HepG2 (cell line): ENCODE measurements at regions not wholly inside any gene's neighbourhood (a gene's known extent, or its start where the extent isn't known, plus 50 kb on each side); places are given as distances from the start of the nearest gene placed in this dataset.

ENCODE experiments used
- ATAC-seq: fragments of 200-7000 bp; cut with Tn5 transposase; 3 replicates; pipeline ENCODE4 v1.9.1; 2020; ENCODE audit warnings: mild to moderate bottlenecking, moderate library complexity
- BruUV-seq: library from RNA; stranded (reverse); fragments of 400-500 nt; replicated peaks from 2 replicates; lab custom pipeline; 2021; lab: Mats Ljungman, UMichigan
- CTCF ChIA-PET: fragments of 300-600 bp; formaldehyde crosslinking; extraction: SDS; loops from one replicate; lab custom pipeline; 2021; ENCODE audit warnings: low total read pairs, inconsistent platforms, low intra/inter-chr PET ratio; lab: Yijun Ruan, JAX
- POLR2A ChIA-PET: fragments of 350-600 bp; sonication (Branson Sonifier 250); formaldehyde crosslinking; loops from one replicate; lab custom pipeline; 2020; ENCODE audit warnings: antibody characterized with exemption, inconsistent platforms; lab: Yijun Ruan, JAX
- DNase-seq: peaks from one replicate; pipeline ENCODE4 v3.0.0-alpha.2; 2015; ENCODE audit warnings: low spot score
- FAIRE-seq: peaks from 3 replicates; lab custom pipeline; 2011; peaks lifted over from hg19 to GRCh38; lab: Jason Lieb, UNC
- H2AFZ ChIP-seq: one replicate; pipeline ENCODE4 v1.6.1; 2011; ENCODE audit warnings: low read length, inconsistent platforms
- H3K27ac ChIP-seq: fragments of 300-600 bp; 3 replicates; pipeline ENCODE4 v1.8.0; 2011; ENCODE audit warnings: mixed run types, mild to moderate bottlenecking, mixed read lengths, low read length, inconsistent platforms; ENCODE audit not compliant: insufficient read depth; ENCODE audit errors: extremely low read length
- H3K27me3 ChIP-seq, 2 experiments: fragments of 200-600 bp in 1 of 2; 2 replicates in 1 of 2; 3 replicates in 1 of 2; pipeline versions ENCODE4 v1.6.0 to v1.8.0; 2011; ENCODE audit warnings: low read length in 2 of 2, mild to moderate bottlenecking in 2 of 2, moderate library complexity in 2 of 2, inconsistent platforms in 1 of 2; ENCODE audit not compliant: insufficient read depth in 2 of 2, control insufficient read depth in 1 of 2
- H3K36me3 ChIP-seq, 2 experiments: fragments of 200-600 bp in 1 of 2; replicated peaks in 1 of 2; 2 replicates in 1 of 2; 3 replicates in 1 of 2; pipeline versions ENCODE4 v1.5.1 to v1.8.0; 2011; ENCODE audit warnings: low read length in 2 of 2, inconsistent platforms in 1 of 2; ENCODE audit not compliant: insufficient read depth in 2 of 2, control insufficient read depth in 1 of 2
- H3K4me1 ChIP-seq: 2 replicates; pipeline ENCODE4 v1.5.1; 2012; ENCODE audit warnings: low read length, inconsistent platforms; ENCODE audit not compliant: insufficient read depth
- H3K4me2 ChIP-seq: 2 replicates; pipeline ENCODE4 v1.6.0; 2011; ENCODE audit warnings: low read depth, low read length, inconsistent platforms
- H3K4me3 ChIP-seq, 3 experiments: fragments of 200-600 bp in 1 of 3; sonication (generic), shearing (Covaris generic) in 1 of 3; replicated peaks in 1 of 3; 2 replicates each; pipeline ENCODE4 v1.5.1; 2011 to 2016; ENCODE audit warnings: low read length in 3 of 3, inconsistent platforms in 2 of 3, low read depth in 2 of 3, mild to moderate bottlenecking in 2 of 3, control low read depth in 1 of 3, mixed read lengths in 1 of 3; ENCODE audit not compliant: insufficient read depth in 1 of 3
- H3K79me2 ChIP-seq: one replicate; pipeline ENCODE4 v1.6.1; 2011; ENCODE audit warnings: low read length, inconsistent platforms; ENCODE audit not compliant: insufficient read depth
- H3K9ac ChIP-seq: 2 replicates; pipeline ENCODE4 v1.6.0; 2011; ENCODE audit warnings: mild to moderate bottlenecking, low read depth, low read length, inconsistent platforms; ENCODE audit not compliant: insufficient read depth
- H3K9me3 ChIP-seq: 2 replicates; pipeline ENCODE4 v1.5.1; 2012; ENCODE audit warnings: mild to moderate bottlenecking, low read length
- H4K20me1 ChIP-seq: 2 replicates; pipeline ENCODE4 v1.6.0; 2011; ENCODE audit warnings: inconsistent platforms, mild to moderate bottlenecking, low read length, moderate library complexity; ENCODE audit not compliant: insufficient read depth
- FOXA3 ChIP-seq: IDR thresholded peaks from 2 replicates; pipeline ENCODE4 v1.6.1; 2016; ENCODE audit warnings: missing genetic modification reagents, missing compliant biosample characterization
- FOXP1 ChIP-seq, 2 experiments: fragments of 450-650 bp in 1 of 2; IDR thresholded peaks; 2 replicates each; pipeline ENCODE4 v1.6.1; 2017 to 2018; ENCODE audit warnings: antibody characterized with exemption in 1 of 2
- GATAD2A ChIP-seq: IDR thresholded peaks from 2 replicates; pipeline ENCODE4 v1.6.1; 2016
- NR2F2 ChIP-seq: IDR thresholded peaks from 2 replicates; pipeline ENCODE4 v1.6.1; 2012; ENCODE audit warnings: low read depth, inconsistent platforms, borderline replicate concordance
- SOX13 ChIP-seq, 3 experiments: fragments of 450-650 bp in 1 of 3; sonication (generic) in 1 of 3; formaldehyde crosslinking in 1 of 3; IDR thresholded peaks in 2 of 3; conservative IDR thresholded peaks in 1 of 3; 2 replicates each; pipeline versions ENCODE4 v1.5.0 to v1.6.1; 2016 to 2020; ENCODE audit warnings: antibody characterized with exemption in 1 of 3, mild to moderate bottlenecking in 1 of 3, missing compliant biosample characterization in 1 of 3, missing genetic modification reagents in 1 of 3, moderate library complexity in 1 of 3
- SP2 ChIP-seq: sonication (generic); formaldehyde crosslinking; IDR thresholded peaks from 2 replicates; pipeline ENCODE4 v1.5.1; 2020; ENCODE audit warnings: mild to moderate bottlenecking, missing genetic modification reagents
- TBX3 ChIP-seq: fragments of 450-650 bp; IDR thresholded peaks from 2 replicates; pipeline ENCODE4 v1.6.1; 2017; ENCODE audit warnings: antibody characterized with exemption, mild to moderate bottlenecking, inconsistent platforms, borderline replicate concordance
- ZBTB20 ChIP-seq: sonication (generic); formaldehyde crosslinking; IDR thresholded peaks from 2 replicates; pipeline ENCODE4 v1.8.1; 2023; ENCODE audit warnings: missing genetic modification reagents, low read depth, mild to moderate bottlenecking, borderline replicate concordance
- ZBTB7A ChIP-seq: sonication (generic); formaldehyde crosslinking; IDR thresholded peaks from 2 replicates; pipeline ENCODE4 v1.8.0; 2022; ENCODE audit warnings: mild to moderate bottlenecking, missing genetic modification reagents
- ZC3H13 ChIP-seq: sonication (generic); formaldehyde crosslinking; IDR thresholded peaks from 2 replicates; pipeline ENCODE4 v1.8.1; 2023; ENCODE audit warnings: mild to moderate bottlenecking, missing genetic modification reagents, moderate library complexity
- ZNF124 ChIP-seq: sonication (generic); formaldehyde crosslinking; IDR thresholded peaks from 2 replicates; pipeline ENCODE4 v1.4.0; 2020; ENCODE audit warnings: missing genetic modification reagents
- ZNF605 ChIP-seq: sonication (generic); formaldehyde crosslinking; IDR thresholded peaks from 2 replicates; pipeline ENCODE4 v1.8.0; 2022; ENCODE audit warnings: mild to moderate bottlenecking, missing genetic modification reagents
- ZNF629 ChIP-seq: sonication (generic); formaldehyde crosslinking; conservative IDR thresholded peaks from 2 replicates; pipeline ENCODE4 v1.5.0; 2020; ENCODE audit warnings: missing genetic modification reagents
- ZNF660 ChIP-seq: sonication (generic); formaldehyde crosslinking; IDR thresholded peaks from 2 replicates; pipeline ENCODE4 v1.5.1; 2020; ENCODE audit warnings: mild to moderate bottlenecking, low read depth, missing genetic modification reagents, borderline replicate concordance
- WGBS: methylation state at CpG from one replicate; pipeline ENCODE4 v1.1.6; 2017; ENCODE audit warnings: low lambda C conversion rate; 5-methylcytosine and 5-hydroxymethylcytosine counted together
- in situ Hi-C: cut with HindIII; loops from 2 replicates; pipeline ENCODE4 v1.10.0; 2017; ENCODE audit warnings: low pct_unique_long_range_greater_than_20kb; ENCODE audit not compliant: extremely low pct_ligation_motif_present
- intact Hi-C: fragments of 100-400 bp; cut with micrococcal nuclease; formaldehyde crosslinking; loops from one replicate; pipeline ENCODE4 v1.10.0; 2022; ENCODE audit not compliant: unreplicated experiment
- TF ChIP-seq, protein P1 (sequence below): sonication (generic); formaldehyde crosslinking; IDR thresholded peaks from 2 replicates; pipeline ENCODE4 v1.4.0; 2020; ENCODE audit warnings: missing genetic modification reagents
- TF ChIP-seq, protein P2 (sequence below): sonication (generic); formaldehyde crosslinking; IDR thresholded peaks from 2 replicates; pipeline ENCODE4 v1.5.0; 2020; ENCODE audit warnings: mild to moderate bottlenecking, missing genetic modification reagents

DNA sequence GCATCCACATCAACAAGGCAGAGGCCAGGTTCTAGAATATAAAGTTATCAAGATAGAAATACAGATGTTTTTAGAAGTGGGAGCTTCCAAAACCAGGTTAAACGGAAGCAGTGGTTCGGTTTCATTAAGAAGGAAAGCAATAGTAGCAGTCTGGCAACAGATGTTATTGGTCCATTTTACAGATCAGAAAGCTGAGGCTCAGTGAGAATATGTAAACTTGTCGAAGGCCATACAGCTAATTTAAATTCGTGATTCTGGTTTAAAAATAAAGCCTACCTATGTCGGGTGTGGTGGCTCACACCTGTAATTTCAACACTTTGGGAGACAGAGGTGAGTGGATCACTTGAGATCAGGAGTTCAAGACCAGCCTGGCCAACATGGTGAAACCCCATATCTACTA lies 160.6 kb downstream of the ARRDC3 start:
- Histone ChIP-seq H3K4me3 (no peak overlapping the region), H3K36me3 (no peaks in the 10 kb centered on the region), H3K27me3 (no peaks in the 10 kb centered on the region), H3K4me2 (no peak overlapping the region), H4K20me1 (no peaks in the 10 kb centered on the region), H2AFZ (no peak overlapping the region), H3K79me2 (no peaks in the 10 kb centered on the region), H3K4me1 (no peaks in the 10 kb centered on the region; the same call in 1 of the 2 replicates), H3K27ac (no peak overlapping the region), H3K9ac (no peak overlapping the region)
- CTCF ChIA-PET = no interaction called here
- POLR2A ChIA-PET = interaction anchor here (0.9 kb wide), 1 partner anchor 161 kb away, joined by 3 read pairs; the partner anchor contains the start of gene ARRDC3
- ATAC-seq (no peak), FAIRE-seq (no peak), DNase-seq (no peak)
- 73% methylated on average over 5 of the region's 5 CpGs for WGBS
- BruUV-seq = no TSS peak
- in situ Hi-C loops = loop anchor here (5.0 to 25.0 kb wide), 2 partner anchors 165 to 360 kb away; no protein-coding TSS in a partner anchor
- peak; percentile 55; the same call in 1 of the 2 replicates for TF ChIP-seq ZNF629 (CRISPR knock-in tag)
- no peak for TF ChIP-seq ZBTB20 (CRISPR knock-in tag)
- no peak for TF ChIP-seq ZC3H13 (CRISPR knock-in tag)
- no peak for TF ChIP-seq ZNF605
- TF ChIP-seq SP2 (CRISPR knock-in tag) = no peak
- TF ChIP-seq, all 625 proteins: peak for 1
- intact Hi-C loops = no loop called here
- no peaks in the 10 kb centered on the region for H3K9me3 ChIP-seq

DNA sequence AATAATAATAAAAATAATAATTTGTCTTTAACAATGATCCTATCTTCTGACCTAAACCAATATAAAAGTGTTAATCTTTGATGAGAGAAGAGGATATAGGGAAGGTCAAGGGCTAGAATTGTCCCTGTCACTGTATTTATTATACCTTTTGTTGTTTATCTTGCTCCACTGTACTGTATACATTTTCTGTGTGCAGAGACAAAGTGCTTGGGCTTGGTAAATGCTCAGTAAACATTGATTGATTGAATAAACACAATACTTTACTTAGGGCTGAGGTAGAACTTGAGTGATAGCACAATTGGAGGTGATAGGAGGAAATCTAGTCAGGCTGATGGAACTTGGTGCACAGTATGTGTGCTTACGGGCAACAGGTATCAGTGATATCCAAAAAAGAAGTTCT lies 161.2 kb downstream of the ARRDC3 start:
- intact Hi-C loops = no loop called here
- in situ Hi-C loops = loop anchor here (5.0 to 25.0 kb wide), 2 partner anchors 165 to 360 kb away; no protein-coding TSS in a partner anchor
- Histone ChIP-seq H3K27ac (no peak overlapping the region), H3K79me2 (no peaks in the 10 kb centered on the region), H3K4me3 (no peak overlapping the region), H2AFZ (no peak overlapping the region), H3K4me2 (no peak overlapping the region), H3K27me3 (no peaks in the 10 kb centered on the region), H3K36me3 (no peaks in the 10 kb centered on the region), H4K20me1 (no peaks in the 10 kb centered on the region), H3K4me1 (no peaks in the 10 kb centered on the region; the same call in 1 of the 2 replicates), H3K9ac (no peak overlapping the region), H3K9me3 (no peaks in the 10 kb centered on the region)
- no peak for FAIRE-seq
- no TSS peak for BruUV-seq
- POLR2A ChIA-PET = no interaction called here
- DNase-seq = no peak
- peak; percentile 59; the same call in 2 of the 3 replicates for ATAC-seq
- WGBS = 28% methylated on average over 1 of the region's 1 CpG
- CTCF ChIA-PET = no interaction called here
- no peak for TF ChIP-seq ZNF124
- TF ChIP-seq FOXA3 (CRISPR knock-in tag) = peak; percentile 56; the same call in 1 of the 2 replicates
- TF ChIP-seq ZNF660 (CRISPR knock-in tag) = no peak
- TF ChIP-seq, protein P1, sequence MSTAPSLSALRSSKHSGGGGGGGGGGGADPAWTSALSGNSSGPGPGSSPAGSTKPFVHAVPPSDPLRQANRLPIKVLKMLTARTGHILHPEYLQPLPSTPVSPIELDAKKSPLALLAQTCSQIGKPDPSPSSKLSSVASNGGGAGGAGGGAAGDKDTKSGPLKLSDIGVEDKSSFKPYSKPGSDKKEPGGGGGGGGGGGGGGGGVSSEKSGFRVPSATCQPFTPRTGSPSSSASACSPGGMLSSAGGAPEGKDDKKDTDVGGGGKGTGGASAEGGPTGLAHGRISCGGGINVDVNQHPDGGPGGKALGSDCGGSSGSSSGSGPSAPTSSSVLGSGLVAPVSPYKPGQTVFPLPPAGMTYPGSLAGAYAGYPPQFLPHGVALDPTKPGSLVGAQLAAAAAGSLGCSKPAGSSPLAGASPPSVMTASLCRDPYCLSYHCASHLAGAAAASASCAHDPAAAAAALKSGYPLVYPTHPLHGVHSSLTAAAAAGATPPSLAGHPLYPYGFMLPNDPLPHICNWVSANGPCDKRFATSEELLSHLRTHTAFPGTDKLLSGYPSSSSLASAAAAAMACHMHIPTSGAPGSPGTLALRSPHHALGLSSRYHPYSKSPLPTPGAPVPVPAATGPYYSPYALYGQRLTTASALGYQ (CRISPR knock-in tag) = no peak
- no peak for TF ChIP-seq SOX13 (IDR thresholded peaks at IDR 0.05)
- peak in 1 of 2 experiments; percentile 23; a peak in 1 of 4 replicates for TF ChIP-seq SOX13 (CRISPR knock-in tag; conservative IDR thresholded peaks at IDR 0.05 in 1 of 2, IDR thresholded peaks at IDR 0.05 in 1 of 2)
- 0 out of 2 replicates have a peak, but pooled peaks have one; percentile 27 for TF ChIP-seq NR2F2
- no peak for TF ChIP-seq ZBTB7A (CRISPR knock-in tag)
- TF ChIP-seq TBX3 = peak; percentile 53; the same call in 1 of the 2 replicates
- no peak for TF ChIP-seq FOXP1 (IDR thresholded peaks at IDR 0.05)
- peak; percentile 63 for TF ChIP-seq FOXP1 (CRISPR knock-in tag; IDR thresholded peaks at IDR 0.05)
- TF ChIP-seq, protein P2, sequence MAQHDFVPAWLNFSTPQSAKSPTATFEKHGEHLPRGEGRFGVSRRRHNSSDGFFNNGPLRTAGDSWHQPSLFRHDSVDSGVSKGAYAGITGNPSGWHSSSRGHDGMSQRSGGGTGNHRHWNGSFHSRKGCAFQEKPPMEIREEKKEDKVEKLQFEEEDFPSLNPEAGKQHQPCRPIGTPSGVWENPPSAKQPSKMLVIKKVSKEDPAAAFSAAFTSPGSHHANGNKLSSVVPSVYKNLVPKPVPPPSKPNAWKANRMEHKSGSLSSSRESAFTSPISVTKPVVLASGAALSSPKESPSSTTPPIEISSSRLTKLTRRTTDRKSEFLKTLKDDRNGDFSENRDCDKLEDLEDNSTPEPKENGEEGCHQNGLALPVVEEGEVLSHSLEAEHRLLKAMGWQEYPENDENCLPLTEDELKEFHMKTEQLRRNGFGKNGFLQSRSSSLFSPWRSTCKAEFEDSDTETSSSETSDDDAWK (CRISPR knock-in tag) = no peak
- TF ChIP-seq GATAD2A (CRISPR knock-in tag) = 0 out of 2 replicates have a peak, but pooled peaks have one; percentile 11
